ENCODE measurements at regions not wholly inside any gene's neighbourhood (a gene's known extent, or its start where the extent isn't known, plus 50 kb on each side); places are given as distances from the start of the nearest gene placed in this dataset. TPM values are rescaled to one million over a fixed set of nuclear protein-coding genes. Genes with fewer than 3 reads are reported as not detected.

Small RNAs in the stretch of these regions (small RNA-seq; reads per million reads assigned to genes)
- gene AL603755.1 (ENCODE audit: insufficient read depth): not detected
